HPDE6-E6E7 (cell line): ENCODE measurements at regions not wholly inside any gene's neighbourhood (a gene's known extent, or its start where the extent isn't known, plus 50 kb on each side); places are given as distances from the start of the nearest gene placed in this dataset.

Source experiments
- DNase-seq: peaks from one replicate; pipeline ENCODE4 v3.0.0; 2011; ENCODE audit warnings: missing footprints; ENCODE audit errors: extremely low spot score

GRCh38 chr2:52859065-52859464 lies 908.5 kb upstream of the CHAC2 start:
- no peak for DNase-seq

GRCh38 chr2:52857722-52858121 lies 909.9 kb upstream of the CHAC2 start:
- no peak for DNase-seq

- no peak for DNase-seq
Observed at GRCh38 chr2:52852006-52852405, 915.6 kb upstream of the CHAC2 start.

GRCh38 chr2:52844701-52845423 lies 922.7 kb upstream of the CHAC2 start:
- DNase-seq: no peak

- DNase-seq: no peak
Observed at GRCh38 chr2:52835909-52836308, 931.7 kb upstream of the CHAC2 start.

GRCh38 chr2:52831216-52831615 lies 936.4 kb upstream of the CHAC2 start:
- no peak for DNase-seq

GRCh38 chr2:52828112-52828511 lies 939.5 kb upstream of the CHAC2 start:
- DNase-seq: no peak

GRCh38 chr2:52821631-52822030 lies 946.0 kb upstream of the CHAC2 start:
- no peak for DNase-seq

GRCh38 chr2:52818958-52819357 lies 948.6 kb upstream of the CHAC2 start:
- no peak for DNase-seq

- DNase-seq: peak; percentile 23
Observed at GRCh38 chr2:52810460-52810859, 957.1 kb upstream of the CHAC2 start.

- DNase-seq: no peak
Observed at GRCh38 chr2:52805901-52806410, 961.6 kb upstream of the CHAC2 start.

GRCh38 chr2:52794581-52794980 lies 973.0 kb upstream of the CHAC2 start:
- no peak for DNase-seq

GRCh38 chr2:52779446-52779845 lies 988.2 kb upstream of the CHAC2 start:
- DNase-seq: no peak

GRCh38 chr2:52776571-52776970 lies 991.0 kb upstream of the CHAC2 start:
- no peak for DNase-seq

GRCh38 chr2:52775674-52776073 lies 991.9 kb upstream of the CHAC2 start:
- no peak for DNase-seq

- DNase-seq: no peak
Observed at GRCh38 chr2:52765735-52766134, 1001.9 kb upstream of the CHAC2 start.

- DNase-seq: no peak
Observed at GRCh38 chr2:52749764-52750163, 1017.8 kb upstream of the CHAC2 start.

GRCh38 chr2:52745144-52745543 lies 1022.5 kb upstream of the CHAC2 start:
- DNase-seq: no peak

- no peak for DNase-seq
Observed at GRCh38 chr2:52732849-52733395, 1034.7 kb upstream of the CHAC2 start.

- no peak for DNase-seq
Observed at GRCh38 chr2:52724585-52724984, 1043.0 kb upstream of the CHAC2 start.

GRCh38 chr2:52717836-52718235 lies 1049.8 kb upstream of the CHAC2 start:
- DNase-seq: no peak

- DNase-seq: no peak
Observed at GRCh38 chr2:52710810-52711618, 1056.6 kb upstream of the CHAC2 start.

GRCh38 chr2:52704251-52704650 lies 1063.4 kb upstream of the CHAC2 start:
- no peak for DNase-seq
